H1 (cell line): ENCODE measurements at regions not wholly inside any gene's neighbourhood (a gene's known extent, or its start where the extent isn't known, plus 50 kb on each side); places are given as distances from the start of the nearest gene placed in this dataset.
A peak's percentile ranks its signal among the peaks of the same experiment; 100 is the strongest.

Experiments used
- CTCF ChIA-PET: fragments of 300-600 bp; sonication (Branson Sonifier 250); formaldehyde crosslinking; loops from one replicate; lab custom pipeline; 2021; ENCODE audit not compliant: partially characterized antibody; lab: Charles Lee
- POLR2A ChIA-PET: fragments of 300-600 bp; sonication (Branson Sonifier 250); formaldehyde crosslinking; loops from one replicate; lab custom pipeline; 2021; ENCODE audit warnings: inconsistent platforms; ENCODE audit not compliant: partially characterized antibody; lab: Charles Lee
- DNase-seq, 2 experiments: peaks; one replicate each; pipeline versions ENCODE4 v3.0.0 to v3.0.0-alpha.2; 2010 to 2022; ENCODE audit warnings: low spot score in 2 of 2, low read depth in 1 of 2, mixed read lengths in 1 of 2
- FAIRE-seq: peaks from 2 replicates; lab custom pipeline; 2011; peaks lifted over from hg19 to GRCh38; lab: Jason Lieb, UNC
- H2AFZ ChIP-seq: 2 replicates; pipeline ENCODE4 v1.8.1; 2012; ENCODE audit warnings: low read length, inconsistent platforms
- H2AK5ac ChIP-seq: 2 replicates; pipeline ENCODE4 v1.6.1; 2013; ENCODE audit warnings: low read depth, low read length
- H2BK120ac ChIP-seq: replicated peaks from 2 replicates; pipeline ENCODE3; 2013; ENCODE audit warnings: low read depth, low read length, inconsistent platforms
- H2BK12ac ChIP-seq: 2 replicates; pipeline ENCODE4 v1.6.1; 2013; ENCODE audit warnings: low read depth, low read length
- H2BK15ac ChIP-seq: 2 replicates; pipeline ENCODE4 v1.6.1; 2013; ENCODE audit warnings: low read length
- H2BK20ac ChIP-seq: 2 replicates; pipeline ENCODE4 v1.6.1; 2013; ENCODE audit warnings: low read length
- H2BK5ac ChIP-seq: 2 replicates; pipeline ENCODE4 v1.6.1; 2013; ENCODE audit warnings: low read depth, low read length
- H3K14ac ChIP-seq: 2 replicates; pipeline ENCODE4 v1.6.1; 2013; ENCODE audit warnings: inconsistent platforms; ENCODE audit not compliant: insufficient read length
- H3K18ac ChIP-seq: 2 replicates; pipeline ENCODE4 v1.6.1; 2013; ENCODE audit warnings: low read length; ENCODE audit errors: extremely low read depth
- H3K23ac ChIP-seq: 2 replicates; pipeline ENCODE4 v1.6.1; 2013; ENCODE audit warnings: inconsistent platforms; ENCODE audit not compliant: insufficient read length
- H3K23me2 ChIP-seq: 2 replicates; pipeline ENCODE4 v1.6.1; 2013; ENCODE audit warnings: low read depth, low read length
- H3K27ac ChIP-seq: 2 replicates; pipeline ENCODE4 v1.6.1; 2011; ENCODE audit warnings: low read depth, low read length, inconsistent platforms
- H3K27me3 ChIP-seq, 4 experiments: replicated peaks in 1 of 4; 1 replicate in 1 of 4; 2 replicates in 3 of 4; pipeline versions ENCODE4 v1.6.1 to v1.8.1; 2011 to 2013; ENCODE audit warnings: low read length in 3 of 4, mild to moderate bottlenecking in 3 of 4, inconsistent platforms in 2 of 4, mixed read lengths in 2 of 4, moderate library complexity in 1 of 4; ENCODE audit not compliant: control insufficient read depth in 3 of 4, insufficient read depth in 3 of 4; ENCODE audit errors: extremely low read depth in 1 of 4
- H3K36me3 ChIP-seq, 4 experiments: 2 replicates each; pipeline versions ENCODE4 v1.6.1 to v1.8.1; 2011 to 2013; ENCODE audit warnings: mild to moderate bottlenecking in 4 of 4, low read length in 3 of 4, moderate library complexity in 2 of 4, control low read depth in 1 of 4, inconsistent platforms in 1 of 4; ENCODE audit not compliant: insufficient read depth in 4 of 4, control insufficient read depth in 2 of 4
- H3K4ac ChIP-seq: replicated peaks from 2 replicates; pipeline ENCODE3; 2013; ENCODE audit warnings: low read length, low read depth, mixed read lengths, inconsistent platforms; ENCODE audit not compliant: insufficient read length
- H3K4me1 ChIP-seq, 4 experiments: replicated peaks in 1 of 4; 1 replicate in 1 of 4; 2 replicates in 3 of 4; pipeline versions ENCODE4 v1.6.1 to v1.8.1; 2011 to 2013; ENCODE audit warnings: low read length in 3 of 4, inconsistent platforms in 2 of 4, mixed read lengths in 1 of 4; ENCODE audit not compliant: insufficient read depth in 4 of 4, control insufficient read depth in 3 of 4
- H3K4me2 ChIP-seq, 2 experiments: 2 replicates each; pipeline versions ENCODE4 v1.6.1 to v1.8.1; 2011 to 2013; ENCODE audit warnings: low read depth in 2 of 2, low read length in 2 of 2, control low read depth in 1 of 2, inconsistent platforms in 1 of 2, mild to moderate bottlenecking in 1 of 2; ENCODE audit not compliant: insufficient read depth in 1 of 2
- H3K4me3 ChIP-seq, 4 experiments: fragments of 200-600, 300-600 bp in 1 of 4; sonication (generic), shearing (Covaris generic), sonication (Bioruptor Twin) in 1 of 4; 2 replicates each; pipeline versions ENCODE4 v1.5.1 to v1.8.1; 2011 to 2016; ENCODE audit warnings: low read length in 4 of 4, low read depth in 3 of 4, control low read depth in 2 of 4, inconsistent platforms in 2 of 4, mild to moderate bottlenecking in 2 of 4, mixed read lengths in 1 of 4, moderate library complexity in 1 of 4; ENCODE audit not compliant: insufficient read depth in 2 of 4; ENCODE audit errors: extremely low read depth in 1 of 4
- H3K56ac ChIP-seq: replicated peaks from 2 replicates; pipeline ENCODE3; 2013; ENCODE audit warnings: low read depth, mild to moderate bottlenecking, mixed read lengths, low read length, inconsistent platforms; ENCODE audit not compliant: insufficient read length
- H3K79me1 ChIP-seq: 2 replicates; pipeline ENCODE4 v1.6.1; 2013; ENCODE audit warnings: low read depth, low read length, control low read depth
- H3K79me2 ChIP-seq, 2 experiments: 2 replicates each; pipeline versions ENCODE4 v1.6.1 to v1.8.1; 2012 to 2013; ENCODE audit warnings: low read length in 2 of 2, mild to moderate bottlenecking in 2 of 2, inconsistent platforms in 1 of 2; ENCODE audit not compliant: insufficient read depth in 2 of 2, control insufficient read depth in 1 of 2
- H3K9ac ChIP-seq, 4 experiments: replicated peaks in 1 of 4; 1 replicate in 1 of 4; 2 replicates in 3 of 4; pipeline versions ENCODE4 v1.6.1 to v1.8.1; 2011 to 2013; ENCODE audit warnings: low read depth in 3 of 4, low read length in 3 of 4, control low read depth in 2 of 4, mild to moderate bottlenecking in 2 of 4, moderate library complexity in 2 of 4, inconsistent platforms in 1 of 4; ENCODE audit errors: extremely low read depth in 1 of 4
- H3K9me3 ChIP-seq, 2 experiments: 2 replicates each; pipeline versions ENCODE4 v1.6.1 to v1.8.1; 2012 to 2013; ENCODE audit warnings: mild to moderate bottlenecking in 2 of 2, moderate library complexity in 2 of 2, control low read depth in 1 of 2, inconsistent platforms in 1 of 2, low read depth in 1 of 2, low read length in 1 of 2, mixed read lengths in 1 of 2; ENCODE audit not compliant: insufficient read depth in 2 of 2
- H4K20me1 ChIP-seq, 2 experiments: replicated peaks in 1 of 2; 2 replicates each; pipeline versions ENCODE3 to v1.8.1; 2011 to 2013; ENCODE audit warnings: inconsistent platforms in 2 of 2, low read length in 2 of 2, mild to moderate bottlenecking in 1 of 2; ENCODE audit not compliant: insufficient read depth in 2 of 2, control insufficient read depth in 1 of 2
- H4K5ac ChIP-seq: 2 replicates; pipeline ENCODE4 v1.6.1; 2013; ENCODE audit warnings: low read length, low read depth, mixed read lengths, inconsistent platforms; ENCODE audit not compliant: insufficient read length
- H4K8ac ChIP-seq: 2 replicates; pipeline ENCODE4 v1.8.0; 2013; ENCODE audit warnings: mild to moderate bottlenecking, moderate library complexity, low read length, inconsistent platforms; ENCODE audit not compliant: insufficient read depth; ENCODE audit errors: extremely low read depth
- H4K91ac ChIP-seq: replicated peaks from 2 replicates; pipeline ENCODE3; 2013; ENCODE audit warnings: low read length, mixed read lengths, inconsistent platforms; ENCODE audit not compliant: insufficient read length
- RAD21 ChIP-seq, 2 experiments: IDR thresholded peaks in 1 of 2; conservative IDR thresholded peaks in 1 of 2; 2 replicates each; pipeline ENCODE4 v1.6.1; 2011; ENCODE audit warnings: low read depth in 2 of 2, low read length in 2 of 2, improper control_type of control experiment in 1 of 2, inconsistent platforms in 1 of 2, mild to moderate bottlenecking in 1 of 2, moderate library complexity in 1 of 2
- RNF2 ChIP-seq: fragments of 200-900, 300-1000 bp; sonication (generic); IDR thresholded peaks from 2 replicates; pipeline ENCODE4 v1.7.1; 2016; ENCODE audit warnings: borderline replicate concordance, low read depth, mild to moderate bottlenecking, antibody characterized with exemption, low read length; ENCODE audit not compliant: poor library complexity, severe bottlenecking; ENCODE audit errors: missing control alignments
- TF ChIP-seq, protein P1 (sequence below), 3 experiments: IDR thresholded peaks; 1 replicate in 2 of 3; 2 replicates in 1 of 3; pipeline versions ENCODE4 v1.5.1 to v1.6.1; 2011; ENCODE audit warnings: low read length in 3 of 3, mild to moderate bottlenecking in 3 of 3, inconsistent platforms in 2 of 3, low read depth in 1 of 3, moderate library complexity in 1 of 3; ENCODE audit not compliant: insufficient read depth in 1 of 3; ENCODE audit errors: control extremely low read depth in 1 of 3

DNA sequence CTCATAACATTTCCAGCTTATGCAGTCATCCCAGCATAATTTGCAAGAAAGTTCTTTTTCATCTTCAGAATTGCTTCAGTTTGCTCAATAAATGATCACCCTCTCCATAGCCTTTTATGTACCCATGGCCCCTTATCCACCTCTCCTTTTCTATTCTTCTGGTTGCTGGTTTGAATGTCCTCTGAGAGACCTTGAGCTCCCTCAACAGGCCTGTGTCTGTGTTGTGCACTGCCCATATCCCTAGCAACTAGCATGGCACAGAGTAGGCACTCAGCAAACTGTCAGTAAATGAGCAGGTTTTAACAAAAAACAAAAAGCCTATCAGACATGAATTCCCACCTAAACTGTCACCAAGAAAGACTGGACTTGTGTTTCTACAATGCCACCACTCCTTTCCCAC lies 160.5 kb downstream of the AKAIN1 start:
- H3K36me3 ChIP-seq = no peaks in the 10 kb centered on the region
- no peaks in the 10 kb centered on the region for H4K20me1 ChIP-seq
- no peak overlapping the region for H2BK120ac ChIP-seq
- no peak overlapping the region for H3K56ac ChIP-seq
- no peak overlapping the region for H2AFZ ChIP-seq
- DNase-seq = no peak
- H3K4me1 ChIP-seq = peaks cover 0 to 4% (median 2%) of the 10 kb centered on the region in 4 experiments; a peak in 2 of 7 replicates
- H3K4ac ChIP-seq = no peak overlapping the region
- ChIA-PET CTCF (interaction anchor here (0.7 to 1.2 kb wide), 4 partner anchors 17 to 271 kb away, joined by 3 to 4 read pairs (median 3); no protein-coding TSS in a partner anchor), POLR2A (no interaction called here)
- no peak overlapping the region for H3K14ac ChIP-seq
- H3K9ac ChIP-seq = no peak overlapping the region
- H3K27ac ChIP-seq = no peak overlapping the region
- H3K23ac ChIP-seq = no peak overlapping the region
- no peak overlapping the region for H2AK5ac ChIP-seq
- 0 out of 4 replicates have a peak, but pooled peaks cover 0 to 3% of the 10 kb centered on the region in 2 experiments for H3K9me3 ChIP-seq
- no peaks in the 10 kb centered on the region for H3K79me1 ChIP-seq
- no peaks in the 10 kb centered on the region for H3K79me2 ChIP-seq
- no peaks in the 10 kb centered on the region for H3K23me2 ChIP-seq
- no peak overlapping the region for H4K91ac ChIP-seq
- H2BK15ac ChIP-seq = no peak overlapping the region
- no peak overlapping the region for H3K4me2 ChIP-seq
- H3K4me3 ChIP-seq = no peak overlapping the region
- H2BK5ac ChIP-seq = no peak overlapping the region
- H2BK12ac ChIP-seq = no peak overlapping the region
- H3K18ac ChIP-seq = no peak overlapping the region
- no peak overlapping the region for H4K8ac ChIP-seq
- peaks cover 0 to 9% (median 0%) of the 10 kb centered on the region in 4 experiments; a peak in 3 of 7 replicates for H3K27me3 ChIP-seq
- no peak for TF ChIP-seq RNF2
- peak; percentile 64 to 73 for TF ChIP-seq RAD21 (IDR thresholded peaks at IDR 0.05 in 1 of 2, conservative IDR thresholded peaks at IDR 0.05 in 1 of 2; ENCODE audit: low read depth in 2 of 2, low read length in 2 of 2)
- TF ChIP-seq, protein P1, sequence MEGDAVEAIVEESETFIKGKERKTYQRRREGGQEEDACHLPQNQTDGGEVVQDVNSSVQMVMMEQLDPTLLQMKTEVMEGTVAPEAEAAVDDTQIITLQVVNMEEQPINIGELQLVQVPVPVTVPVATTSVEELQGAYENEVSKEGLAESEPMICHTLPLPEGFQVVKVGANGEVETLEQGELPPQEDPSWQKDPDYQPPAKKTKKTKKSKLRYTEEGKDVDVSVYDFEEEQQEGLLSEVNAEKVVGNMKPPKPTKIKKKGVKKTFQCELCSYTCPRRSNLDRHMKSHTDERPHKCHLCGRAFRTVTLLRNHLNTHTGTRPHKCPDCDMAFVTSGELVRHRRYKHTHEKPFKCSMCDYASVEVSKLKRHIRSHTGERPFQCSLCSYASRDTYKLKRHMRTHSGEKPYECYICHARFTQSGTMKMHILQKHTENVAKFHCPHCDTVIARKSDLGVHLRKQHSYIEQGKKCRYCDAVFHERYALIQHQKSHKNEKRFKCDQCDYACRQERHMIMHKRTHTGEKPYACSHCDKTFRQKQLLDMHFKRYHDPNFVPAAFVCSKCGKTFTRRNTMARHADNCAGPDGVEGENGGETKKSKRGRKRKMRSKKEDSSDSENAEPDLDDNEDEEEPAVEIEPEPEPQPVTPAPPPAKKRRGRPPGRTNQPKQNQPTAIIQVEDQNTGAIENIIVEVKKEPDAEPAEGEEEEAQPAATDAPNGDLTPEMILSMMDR (IDR thresholded peaks at IDR 0.05; ENCODE audit: control extremely low read depth in 1 of 3, insufficient read depth in 1 of 3, low read depth in 1 of 3, low read length in 3 of 3) = peak; percentile 12 to 41 (median 40); a peak in 3 of 4 replicates
- no peak overlapping the region for H2BK20ac ChIP-seq
- no peak for FAIRE-seq
- no peak overlapping the region for H4K5ac ChIP-seq
